Colonic mucosa (tissue), 4 donors: ENCODE measurements at regions not wholly inside any gene's neighbourhood (a gene's known extent, or its start where the extent isn't known, plus 50 kb on each side); places are given as distances from the start of the nearest gene placed in this dataset.

Experiments
- DNase-seq: peaks from one replicate; pipeline ENCODE4 v3.0.0-alpha.2; 2020
- H3K27ac ChIP-seq: fragments of 200-600 bp; one replicate; pipeline ENCODE4 v1.8.0; 2021
- H3K27me3 ChIP-seq: fragments of 200-600 bp; one replicate; pipeline ENCODE4 v1.8.0; 2021
- H3K36me3 ChIP-seq: fragments of 200-600 bp; one replicate; pipeline ENCODE4 v1.8.0; 2021
- H3K4me1 ChIP-seq: fragments of 200-600 bp; one replicate; pipeline ENCODE4 v1.8.0; 2021; ENCODE audit warnings: mild to moderate bottlenecking
- H3K4me3 ChIP-seq: fragments of 200-600 bp; one replicate; pipeline ENCODE4 v1.8.0; 2021
- H3K9ac ChIP-seq, 2 donors: one replicate each; pipeline ENCODE4 v1.7.0; 2013; ENCODE audit warnings: control low read depth in 2 of 2, low read depth in 2 of 2, low read length in 2 of 2
- H3K9me3 ChIP-seq: fragments of 200-600 bp; one replicate; pipeline ENCODE4 v1.8.0; 2021
- CTCF ChIP-seq: fragments of 200-600 bp; IDR thresholded peaks from one replicate; pipeline ENCODE4 v1.8.0; 2022; ENCODE audit warnings: antibody characterized with exemption, mild to moderate bottlenecking
- intact Hi-C: fragments of 100-400 bp; cut with DNase I; formaldehyde crosslinking; loops from one replicate; pipeline ENCODE4 v1.14.1; 2022
- donor health status: healthy.
- donor health status: DM: no; HTN: no; CAD: no.
- donor health status: DM: no; HTN: no; CAD: no.

DNA sequence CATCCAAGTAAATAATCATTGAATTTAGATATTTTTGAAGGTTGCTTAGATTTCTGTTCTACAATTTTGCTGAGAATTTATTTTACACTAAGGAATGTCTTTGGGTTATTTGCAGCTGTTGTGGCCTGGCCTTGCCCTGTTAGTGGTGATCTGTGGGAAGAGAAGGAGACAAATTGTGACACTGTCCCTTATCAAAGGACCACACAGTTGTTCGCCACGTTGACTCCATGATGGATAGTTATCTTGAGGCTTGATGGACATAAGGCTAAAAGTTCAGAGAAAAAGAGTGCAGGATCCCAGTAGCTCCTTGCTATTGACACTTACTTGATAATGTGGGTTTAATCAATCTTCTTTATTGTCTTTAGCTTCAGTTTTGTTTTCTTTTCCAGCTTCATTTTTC is 186.6 kb upstream of the MEF2C start:
- Histone ChIP-seq H3K4me3 (no peak overlapping the region), H3K4me1 (no peaks in the 10 kb centered on the region), H3K9me3 (no peaks in the 10 kb centered on the region), H3K9ac (no peak overlapping the region), H3K36me3 (no peaks in the 10 kb centered on the region), H3K27me3 (no peaks in the 10 kb centered on the region), H3K27ac (no peak overlapping the region)
- no peak for DNase-seq
- intact Hi-C loops, result no loop called here
- no peak for TF ChIP-seq CTCF

GRCh38 chr5:89067362-89067761 is 184.4 kb upstream of the MEF2C start:
- Histone ChIP-seq H3K27me3 (no peaks in the 10 kb centered on the region), H3K9me3 (no peaks in the 10 kb centered on the region), H3K4me1 (no peaks in the 10 kb centered on the region), H3K4me3 (no peak overlapping the region), H3K9ac (no peak overlapping the region), H3K36me3 (no peaks in the 10 kb centered on the region), H3K27ac (no peak overlapping the region)
- intact Hi-C loops, result no loop called here
- no peak for TF ChIP-seq CTCF
- DNase-seq, result no peak

GRCh38 chr5:89065919-89066318 is 182.9 kb upstream of the MEF2C start:
- H3K9ac ChIP-seq, result no peak overlapping the region
- no peaks in the 10 kb centered on the region for H3K4me1 ChIP-seq
- no peaks in the 10 kb centered on the region for H3K36me3 ChIP-seq
- TF ChIP-seq CTCF, result no peak
- H3K27me3 ChIP-seq, result no peaks in the 10 kb centered on the region
- intact Hi-C loops, result no loop called here
- H3K4me3 ChIP-seq, result no peak overlapping the region
- no peak overlapping the region for H3K27ac ChIP-seq
- no peak for DNase-seq
- no peaks in the 10 kb centered on the region for H3K9me3 ChIP-seq

- intact Hi-C loops, result no loop called here
- Histone ChIP-seq H3K9me3 (no peaks in the 10 kb centered on the region), H3K36me3 (no peaks in the 10 kb centered on the region), H3K4me1 (no peaks in the 10 kb centered on the region), H3K9ac (no peak overlapping the region), H3K27ac (no peak overlapping the region), H3K27me3 (no peaks in the 10 kb centered on the region), H3K4me3 (no peak overlapping the region)
- DNase-seq, result no peak
- no peak for TF ChIP-seq CTCF
Measured at GRCh38 chr5:89064736-89065135, 181.8 kb upstream of the MEF2C start.

GRCh38 chr5:89064054-89064453 is 181.1 kb upstream of the MEF2C start:
- no peak for TF ChIP-seq CTCF

DNA sequence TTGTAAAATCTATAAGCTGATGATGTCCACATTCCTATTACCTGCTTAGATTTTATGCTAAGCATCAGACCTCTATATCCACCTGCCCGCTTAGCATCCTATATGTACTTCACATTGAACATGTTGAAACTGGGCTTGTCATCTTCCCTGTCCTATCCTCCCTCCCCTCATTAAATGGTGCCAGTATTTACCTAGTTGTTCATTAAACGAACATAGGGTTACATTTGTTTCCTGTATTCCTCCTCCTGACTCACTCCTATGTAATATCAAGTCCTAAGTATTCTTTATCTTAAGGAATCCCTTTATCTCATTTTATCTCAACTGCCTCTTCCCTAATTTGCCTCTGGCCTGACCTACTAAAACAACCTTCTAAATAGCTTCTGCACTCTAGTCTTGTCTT is 177.8 kb upstream of the MEF2C start:
- DNase-seq, result no peak
- no peak for TF ChIP-seq CTCF
- no peak overlapping the region for H3K4me3 ChIP-seq
- intact Hi-C loops, result no loop called here
- no peaks in the 10 kb centered on the region for H3K9me3 ChIP-seq
- H3K4me1 ChIP-seq, result no peaks in the 10 kb centered on the region
- no peak overlapping the region for H3K27ac ChIP-seq
- no peak overlapping the region for H3K9ac ChIP-seq
- no peaks in the 10 kb centered on the region for H3K36me3 ChIP-seq
- no peaks in the 10 kb centered on the region for H3K27me3 ChIP-seq

More at GRCh38 chr5:89064054-89064453, 181.1 kb upstream of the MEF2C start:
- Histone ChIP-seq H3K27ac (no peak overlapping the region), H3K4me1 (no peaks in the 10 kb centered on the region), H3K36me3 (no peaks in the 10 kb centered on the region), H3K9ac (no peak overlapping the region), H3K9me3 (no peaks in the 10 kb centered on the region), H3K27me3 (no peaks in the 10 kb centered on the region), H3K4me3 (no peak overlapping the region)
- no peak for DNase-seq
- intact Hi-C loops, result no loop called here
